ENCODE measurements at regions not wholly inside any gene's neighbourhood (a gene's known extent, or its start where the extent isn't known, plus 50 kb on each side); places are given as distances from the start of the nearest gene placed in this dataset.

DNA sequence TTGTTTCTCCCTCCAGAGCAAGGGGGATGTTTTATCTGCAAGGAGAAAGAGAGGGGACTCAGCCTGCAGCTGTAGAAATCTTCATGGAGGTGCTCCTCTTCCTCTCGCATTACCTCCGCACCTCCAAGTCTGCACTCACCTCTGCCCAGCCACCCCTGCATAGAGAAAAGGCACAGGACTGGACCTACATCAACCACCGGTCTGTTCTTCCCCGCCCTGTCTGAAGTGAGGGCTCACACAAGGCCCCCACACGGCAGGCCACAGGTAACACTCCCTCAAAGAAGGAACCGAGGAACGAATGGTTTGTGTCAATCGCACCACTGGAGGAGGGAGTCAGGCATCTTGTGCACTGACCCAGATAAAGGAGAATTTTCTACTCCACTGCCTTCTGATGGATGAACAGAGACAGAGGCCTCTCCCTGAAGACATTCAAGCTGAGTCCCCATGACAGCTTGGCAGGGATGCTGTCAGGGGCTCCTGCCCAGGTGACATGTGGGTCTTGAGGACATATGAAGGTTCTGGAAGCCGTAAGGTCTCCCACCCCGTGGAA is 260.3 kb downstream of the XXYLT1 start:
- peaks cover 3% of the 10 kb centered on the region for H3K4me1 ChIP-seq (ENCODE audit: insufficient read depth, insufficient read length)
- H3K4me3 ChIP-seq (ENCODE audit: insufficient read length, low read depth): no peak overlapping the region
- peaks cover 10% of the 10 kb centered on the region; the same call in 1 of the 2 replicates for H3K9me3 ChIP-seq (ENCODE audit: insufficient read depth, low read length)
- no peak overlapping the region for H3K9ac ChIP-seq (ENCODE audit: insufficient read length, low read depth)
- no peak for DNase-seq (ENCODE audit: low read depth, low spot score)
- TF ChIP-seq ZNF274 (IDR thresholded peaks at IDR 0.05; ENCODE audit: low read depth, low read length) (no peak), SUZ12 (IDR thresholded peaks at IDR 0.05; ENCODE audit: extremely low read depth, insufficient read depth, insufficient read length) (no peak), YY1 (IDR thresholded peaks at IDR 0.05; ENCODE audit: insufficient read depth, insufficient read length) (no peak)
- H3K27me3 ChIP-seq (ENCODE audit: insufficient read depth, insufficient read length): no peaks in the 10 kb centered on the region
- H3K36me3 ChIP-seq (ENCODE audit: insufficient read depth, insufficient read length, low read length): no peaks in the 10 kb centered on the region

GRCh38 chr3:195011231-195011834 is 259.6 kb downstream of the XXYLT1 start:
- no peak for DNase-seq (ENCODE audit: low read depth, low spot score)
- H3K4me3 ChIP-seq (ENCODE audit: insufficient read length, low read depth): no peak overlapping the region
- TF ChIP-seq YY1 (IDR thresholded peaks at IDR 0.05; ENCODE audit: insufficient read depth, insufficient read length): no peak
- TF ChIP-seq ZNF274 (IDR thresholded peaks at IDR 0.05; ENCODE audit: low read depth, low read length): no peak
- TF ChIP-seq SUZ12 (IDR thresholded peaks at IDR 0.05; ENCODE audit: extremely low read depth, insufficient read depth, insufficient read length): no peak
- peaks cover 3% of the 10 kb centered on the region for H3K4me1 ChIP-seq (ENCODE audit: insufficient read depth, insufficient read length)
- peaks cover 10% of the 10 kb centered on the region; the same call in 1 of the 2 replicates for H3K9me3 ChIP-seq (ENCODE audit: insufficient read depth, low read length)
- no peak overlapping the region for H3K9ac ChIP-seq (ENCODE audit: insufficient read length, low read depth)
- no peaks in the 10 kb centered on the region for H3K36me3 ChIP-seq (ENCODE audit: insufficient read depth, insufficient read length, low read length)
- no peaks in the 10 kb centered on the region for H3K27me3 ChIP-seq (ENCODE audit: insufficient read depth, insufficient read length)

GRCh38 chr3:195012100-195012499 is 258.9 kb downstream of the XXYLT1 start:
- TF ChIP-seq SUZ12 (IDR thresholded peaks at IDR 0.05; ENCODE audit: extremely low read depth, insufficient read depth, insufficient read length): no peak
- no peak for TF ChIP-seq YY1 (IDR thresholded peaks at IDR 0.05; ENCODE audit: insufficient read depth, insufficient read length)
- no peak for TF ChIP-seq ZNF274 (IDR thresholded peaks at IDR 0.05; ENCODE audit: low read depth, low read length)
- no peak overlapping the region for H3K4me3 ChIP-seq (ENCODE audit: insufficient read length, low read depth)
- H3K36me3 ChIP-seq (ENCODE audit: insufficient read depth, insufficient read length, low read length): no peaks in the 10 kb centered on the region
- H3K9ac ChIP-seq (ENCODE audit: insufficient read length, low read depth): no peak overlapping the region
- H3K27me3 ChIP-seq (ENCODE audit: insufficient read depth, insufficient read length): no peaks in the 10 kb centered on the region
- DNase-seq (ENCODE audit: low read depth, low spot score): no peak
- peaks cover 3% of the 10 kb centered on the region for H3K4me1 ChIP-seq (ENCODE audit: insufficient read depth, insufficient read length)
- H3K9me3 ChIP-seq (ENCODE audit: insufficient read depth, low read length): peaks cover 10% of the 10 kb centered on the region; the same call in 1 of the 2 replicates

DNA sequence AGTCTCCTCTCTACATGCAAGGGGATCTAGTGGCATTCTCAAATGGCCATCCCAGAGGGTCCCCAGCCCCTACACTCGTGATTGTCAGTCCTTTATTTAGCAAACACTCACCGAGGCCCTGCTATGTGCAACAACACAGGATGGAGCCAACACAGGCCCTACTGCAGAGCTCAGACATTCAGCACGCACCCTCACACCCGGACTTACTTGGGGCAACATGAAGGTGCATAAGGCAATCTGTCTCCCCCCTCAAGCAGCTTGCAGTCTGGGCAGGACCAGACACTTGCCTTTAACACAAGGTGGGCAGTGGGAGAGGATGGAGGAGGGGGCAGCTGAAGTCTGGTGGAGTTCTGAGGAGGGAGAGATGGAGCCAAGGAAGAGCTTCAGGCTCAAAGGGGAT is 258.4 kb downstream of the XXYLT1 start:
- no peak for DNase-seq (ENCODE audit: low read depth, low spot score)

GRCh38 chr3:195013411-195014361 is 257.3 kb downstream of the XXYLT1 start:
- Histone ChIP-seq H3K36me3 (ENCODE audit: insufficient read depth, insufficient read length, low read length) (no peaks in the 10 kb centered on the region), H3K4me1 (ENCODE audit: insufficient read depth, insufficient read length) (peaks cover 3% of the 10 kb centered on the region), H3K27me3 (ENCODE audit: insufficient read depth, insufficient read length) (no peaks in the 10 kb centered on the region), H3K9me3 (ENCODE audit: insufficient read depth, low read length) (peaks cover 10% of the 10 kb centered on the region; the same call in 1 of the 2 replicates), H3K9ac (ENCODE audit: insufficient read length, low read depth) (no peak overlapping the region), H3K4me3 (ENCODE audit: insufficient read length, low read depth) (no peak overlapping the region)
- DNase-seq (ENCODE audit: low read depth, low spot score): no peak
- TF ChIP-seq YY1 (IDR thresholded peaks at IDR 0.05; ENCODE audit: insufficient read depth, insufficient read length) (no peak), SUZ12 (IDR thresholded peaks at IDR 0.05; ENCODE audit: extremely low read depth, insufficient read depth, insufficient read length) (no peak), ZNF274 (IDR thresholded peaks at IDR 0.05; ENCODE audit: low read depth, low read length) (no peak)

More for the DNA sequence above, 258.4 kb downstream of the XXYLT1 start:
- TF ChIP-seq SUZ12 (IDR thresholded peaks at IDR 0.05; ENCODE audit: extremely low read depth, insufficient read depth, insufficient read length) (no peak), YY1 (IDR thresholded peaks at IDR 0.05; ENCODE audit: insufficient read depth, insufficient read length) (no peak), ZNF274 (IDR thresholded peaks at IDR 0.05; ENCODE audit: low read depth, low read length) (no peak)
- H3K27me3 ChIP-seq (ENCODE audit: insufficient read depth, insufficient read length): no peaks in the 10 kb centered on the region
- H3K4me1 ChIP-seq (ENCODE audit: insufficient read depth, insufficient read length): peaks cover 3% of the 10 kb centered on the region
- H3K4me3 ChIP-seq (ENCODE audit: insufficient read length, low read depth): no peak overlapping the region
- no peak overlapping the region for H3K9ac ChIP-seq (ENCODE audit: insufficient read length, low read depth)
- H3K36me3 ChIP-seq (ENCODE audit: insufficient read depth, insufficient read length, low read length): no peaks in the 10 kb centered on the region
- peaks cover 10% of the 10 kb centered on the region; the same call in 1 of the 2 replicates for H3K9me3 ChIP-seq (ENCODE audit: insufficient read depth, low read length)

DNA sequence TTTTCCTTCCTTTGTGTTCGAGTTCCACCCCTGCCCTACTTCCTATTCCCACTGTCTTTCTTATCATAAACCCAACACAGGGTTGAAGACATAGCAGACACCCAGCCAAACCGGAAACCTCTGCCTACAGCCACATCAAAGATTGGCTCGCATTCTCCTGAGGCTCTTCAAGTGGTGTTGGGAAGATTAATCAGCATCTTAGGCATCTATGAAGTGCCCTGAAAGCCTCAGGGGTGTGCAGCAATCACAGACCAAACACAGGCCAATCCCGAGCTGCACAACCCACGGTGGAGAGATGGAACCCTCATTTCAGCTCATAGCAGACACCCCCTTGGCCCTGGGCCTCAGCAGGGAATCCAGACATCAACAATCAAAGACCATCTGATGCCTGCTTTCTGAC is 255.9 kb downstream of the XXYLT1 start:
- Histone ChIP-seq H3K9me3 (ENCODE audit: insufficient read depth, low read length) (peaks cover 9% of the 10 kb centered on the region; the same call in 1 of the 2 replicates), H3K9ac (ENCODE audit: insufficient read length, low read depth) (no peak overlapping the region), H3K4me3 (ENCODE audit: insufficient read length, low read depth) (no peak overlapping the region), H3K4me1 (ENCODE audit: insufficient read depth, insufficient read length) (peaks cover 3% of the 10 kb centered on the region), H3K27me3 (ENCODE audit: insufficient read depth, insufficient read length) (no peaks in the 10 kb centered on the region), H3K36me3 (ENCODE audit: insufficient read depth, insufficient read length, low read length) (no peaks in the 10 kb centered on the region)
- no peak for TF ChIP-seq SUZ12 (IDR thresholded peaks at IDR 0.05; ENCODE audit: extremely low read depth, insufficient read depth, insufficient read length)
- no peak for TF ChIP-seq YY1 (IDR thresholded peaks at IDR 0.05; ENCODE audit: insufficient read depth, insufficient read length)
- TF ChIP-seq ZNF274 (IDR thresholded peaks at IDR 0.05; ENCODE audit: low read depth, low read length): no peak
- no peak for DNase-seq (ENCODE audit: low read depth, low spot score)

All from NT2/D1 (cell line).